Activated naive CD4-positive, alpha-beta T cell treated with anti-CD3 and anti-CD28 coated beads, Interleukin-2, amount 50 U/mL, for 16 hours (primary cell): ENCODE measurements at regions not wholly inside any gene's neighbourhood (a gene's known extent, or its start where the extent isn't known, plus 50 kb on each side); places are given as distances from the start of the nearest gene placed in this dataset.

Source experiments
- DNase-seq: peaks from one replicate; pipeline ENCODE4 v3.0.0-alpha.2; 2020

DNA sequence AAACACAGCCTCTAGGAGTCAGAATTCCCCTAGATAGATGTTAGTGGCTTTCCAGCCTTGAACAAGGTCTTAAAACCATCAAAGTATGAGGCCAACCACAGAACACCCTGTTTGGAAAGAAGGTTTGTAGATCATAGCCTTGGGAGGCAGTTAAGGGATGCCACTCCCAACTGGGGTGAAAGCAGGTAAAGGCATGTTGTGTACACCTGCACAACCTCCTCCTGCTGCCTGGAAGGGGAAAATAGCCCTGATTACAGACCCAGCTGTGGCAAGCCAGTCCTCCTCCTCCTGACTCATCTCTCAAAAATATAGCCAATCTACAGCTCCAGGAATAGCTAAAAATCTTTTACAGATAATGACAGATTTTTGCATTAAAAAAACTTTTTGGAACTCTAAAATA, 108.1 kb downstream of the RBM43 start:
- DNase-seq: no peak

- DNase-seq: no peak
Measured at GRCh38 chr2:151150331-151151320, 111.0 kb downstream of the RBM43 start.

DNA sequence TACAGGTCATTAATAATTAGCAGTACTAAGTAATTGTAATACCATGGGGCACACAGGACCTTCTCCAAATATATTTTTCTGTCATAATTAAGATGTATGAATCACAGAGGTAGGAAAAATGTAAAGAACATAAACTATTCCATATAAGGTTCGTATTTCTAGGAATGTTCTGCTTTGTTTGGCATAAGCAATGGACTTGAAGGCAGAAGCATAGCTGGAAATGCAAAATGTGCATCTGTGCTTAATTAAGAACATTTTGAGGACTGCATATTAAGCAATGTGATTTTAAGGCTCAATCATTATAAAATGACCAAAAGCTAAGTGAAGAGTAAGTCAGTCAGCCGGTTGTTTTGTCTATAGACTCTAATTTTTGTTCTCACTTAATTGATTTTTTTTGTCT, 123.2 kb downstream of the RBM43 start:
- no peak for DNase-seq

DNA sequence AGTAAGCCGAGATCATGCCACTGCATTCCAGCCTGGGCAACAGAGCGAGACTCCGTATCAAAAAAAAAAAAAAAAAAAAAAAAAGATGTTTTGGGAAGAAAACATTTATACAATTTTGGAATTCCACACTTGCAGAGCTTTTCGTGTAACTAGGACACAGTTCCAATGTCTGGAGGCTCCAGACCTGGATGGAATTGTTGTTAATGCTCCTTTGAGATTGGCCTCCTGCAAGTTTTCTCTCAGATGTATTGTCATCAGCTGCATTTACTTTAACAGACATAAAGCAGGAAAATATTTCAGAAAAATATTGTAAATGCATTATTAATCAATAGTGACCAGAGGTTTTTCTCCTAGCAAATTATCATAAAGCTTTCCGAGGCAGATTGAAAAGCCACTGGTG, 124.1 kb downstream of the RBM43 start:
- no peak for DNase-seq

DNA sequence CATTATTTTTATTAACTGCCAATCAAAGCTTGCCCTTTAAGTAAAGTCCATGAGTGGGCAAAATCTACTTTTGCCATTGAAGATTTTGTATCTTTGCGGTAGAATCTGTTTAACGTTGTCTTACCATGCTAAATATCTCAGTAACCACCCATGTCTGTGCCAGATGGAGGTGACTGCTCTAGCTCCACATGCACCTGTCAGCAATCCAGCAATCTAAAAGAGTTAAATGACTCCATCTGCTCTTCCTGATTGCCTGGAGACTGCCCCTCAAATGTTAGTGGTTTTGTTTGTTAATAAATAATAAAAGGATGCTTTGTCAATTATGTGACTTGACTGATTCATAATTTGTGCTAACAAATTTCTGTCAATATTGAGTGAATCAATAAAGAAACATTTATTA, 141.7 kb downstream of the RBM43 start:
- DNase-seq: no peak

DNA sequence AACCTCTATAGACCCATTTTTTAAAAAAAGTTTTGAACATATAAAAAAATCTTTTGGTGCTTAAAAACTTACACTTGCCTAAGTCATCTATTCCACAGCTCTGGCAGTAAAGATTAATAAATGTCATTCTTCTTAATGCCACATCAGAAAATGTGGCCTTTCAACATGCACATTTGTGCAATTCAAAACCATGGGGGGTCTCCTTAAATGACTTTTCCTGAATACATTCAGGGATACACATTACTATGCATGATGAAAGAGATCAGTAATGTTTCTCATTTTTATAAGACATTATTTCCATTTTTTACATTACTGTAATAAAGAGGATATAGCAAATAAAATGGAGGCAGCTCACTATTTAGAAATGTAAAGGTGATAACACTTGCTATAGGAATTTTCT, 142.3 kb downstream of the RBM43 start:
- DNase-seq: no peak

- DNase-seq: no peak
Measured at GRCh38 chr2:151118269-151118668, 143.4 kb downstream of the RBM43 start.

- no peak for DNase-seq
Measured at GRCh38 chr2:151114874-151115273, 146.8 kb downstream of the RBM43 start.

DNA sequence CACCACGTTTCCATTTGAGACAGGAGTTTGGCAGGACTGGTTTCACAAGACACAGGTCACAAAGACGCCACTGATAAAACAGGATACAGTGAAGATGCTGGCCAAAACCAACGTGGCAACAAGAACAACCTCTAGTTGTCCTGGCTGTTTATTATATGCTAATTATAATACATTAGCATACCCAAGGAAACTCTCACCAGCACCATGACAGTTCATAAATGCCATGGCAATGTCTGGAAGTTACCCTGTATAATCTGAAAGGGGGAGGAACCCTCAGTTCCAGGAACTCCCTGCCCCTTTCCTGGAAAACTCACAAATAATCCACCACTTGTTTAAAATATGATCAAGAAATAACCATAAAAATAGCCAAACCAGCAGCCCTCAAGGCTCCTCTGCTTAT, 148.3 kb downstream of the RBM43 start:
- no peak for DNase-seq

- no peak for DNase-seq
Measured at GRCh38 chr2:151111599-151112278, 149.9 kb downstream of the RBM43 start.

GRCh38 chr2:151106805-151107506, 154.7 kb downstream of the RBM43 start:
- no peak for DNase-seq

- DNase-seq: no peak
Measured at GRCh38 chr2:151103551-151103950, 158.1 kb downstream of the RBM43 start.

DNA sequence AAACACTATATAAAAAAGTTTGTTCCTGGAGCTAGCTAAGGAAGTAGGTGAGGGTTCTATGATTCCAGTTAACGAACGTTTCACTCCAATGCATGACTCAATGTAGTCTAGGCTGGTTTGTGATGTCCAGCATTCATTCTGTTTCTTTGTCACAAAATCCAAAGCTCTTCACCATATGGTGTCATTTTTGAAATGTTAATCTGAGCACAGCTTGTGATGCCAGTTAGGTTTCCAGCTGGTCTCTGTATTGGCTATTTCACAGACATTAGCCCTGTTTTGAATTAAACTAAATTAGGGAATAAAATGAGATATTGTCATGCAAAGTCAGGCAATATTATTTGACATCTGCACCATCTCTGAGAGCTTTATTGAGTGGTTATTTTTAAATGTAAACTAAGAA, 159.4 kb downstream of the RBM43 start:
- no peak for DNase-seq

DNA sequence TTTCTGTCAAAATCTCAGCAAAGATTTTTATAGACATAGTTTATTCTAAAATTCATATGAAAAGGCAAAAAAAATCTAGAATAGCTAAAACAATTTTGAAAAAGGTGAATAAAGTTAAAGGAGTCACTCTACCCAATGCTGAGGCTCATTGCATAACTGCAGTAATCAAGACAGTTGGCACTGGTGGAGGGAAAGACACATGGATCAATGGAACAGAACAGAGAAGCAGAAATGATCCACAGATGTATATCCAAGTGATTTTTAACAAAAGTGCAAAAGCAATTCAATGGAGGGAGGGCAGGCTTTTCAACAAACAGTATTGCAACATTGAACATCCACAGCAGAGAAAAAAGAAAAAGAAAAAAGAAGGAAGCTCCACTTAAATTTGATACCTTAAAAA, 162.8 kb downstream of the RBM43 start:
- DNase-seq: no peak

GRCh38 chr2:151097895-151098294, 163.8 kb downstream of the RBM43 start:
- DNase-seq: no peak

- no peak for DNase-seq
Measured at GRCh38 chr2:151097128-151097527, 164.5 kb downstream of the RBM43 start.

DNA sequence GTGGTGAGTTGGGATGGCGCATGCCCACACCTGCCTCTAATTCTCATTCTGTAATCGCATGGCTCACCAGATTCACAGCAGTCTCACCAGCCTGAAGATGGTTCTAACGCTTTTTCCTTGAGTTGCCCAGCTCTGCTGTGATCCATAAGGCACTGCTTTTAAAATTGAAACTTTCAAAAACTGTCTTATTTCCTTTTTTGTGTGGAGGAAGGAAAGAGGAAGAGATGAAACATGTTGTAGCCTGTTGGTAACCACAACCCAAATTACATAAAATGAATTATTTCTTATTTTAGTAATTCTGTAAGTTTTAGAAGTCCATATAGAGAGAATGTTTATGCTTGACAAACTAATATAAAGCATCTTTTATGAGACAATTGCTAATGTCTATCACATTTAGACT, 165.4 kb downstream of the RBM43 start:
- DNase-seq: no peak

GRCh38 chr2:151095463-151095862, 166.2 kb downstream of the RBM43 start:
- no peak for DNase-seq

DNA sequence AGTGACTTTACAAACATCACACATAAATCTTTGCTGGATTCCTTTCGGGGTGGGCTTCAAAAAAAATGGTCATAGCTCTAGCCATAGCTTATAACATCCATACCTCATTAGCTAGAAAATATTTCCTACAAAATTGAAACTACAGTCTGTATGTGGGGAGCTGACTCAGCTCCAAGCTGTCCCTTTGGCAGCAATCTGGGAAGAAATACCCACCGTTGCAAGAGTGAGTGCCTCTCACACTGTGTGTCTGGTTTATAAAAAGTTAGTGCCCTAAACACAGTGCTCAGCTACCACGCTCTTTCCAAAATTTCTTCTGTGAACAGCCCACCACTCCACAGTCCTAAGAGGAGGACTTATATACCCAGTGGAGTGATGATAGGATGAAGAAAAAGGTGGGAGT, 170.1 kb downstream of the RBM43 start:
- DNase-seq: no peak

DNA sequence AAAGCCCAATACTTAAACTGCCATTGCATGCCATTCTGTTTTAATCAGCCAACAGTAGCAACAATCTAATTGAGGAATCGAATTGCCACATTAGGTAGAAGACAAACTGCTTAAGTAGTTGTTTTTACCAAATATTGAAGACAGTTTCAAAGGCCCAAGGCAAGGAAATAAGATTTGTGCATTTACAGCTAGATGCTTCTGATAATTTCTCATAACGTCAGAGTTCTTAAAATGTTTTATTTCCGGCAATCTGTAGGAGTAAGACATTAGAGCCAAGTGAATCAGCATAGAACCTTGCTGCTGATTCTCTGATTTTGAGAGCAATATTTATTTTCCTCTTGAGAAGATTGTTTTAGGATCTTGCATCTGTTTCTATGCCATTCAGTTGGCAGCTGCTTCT, 174.3 kb downstream of the RBM43 start:
- no peak for DNase-seq

DNA sequence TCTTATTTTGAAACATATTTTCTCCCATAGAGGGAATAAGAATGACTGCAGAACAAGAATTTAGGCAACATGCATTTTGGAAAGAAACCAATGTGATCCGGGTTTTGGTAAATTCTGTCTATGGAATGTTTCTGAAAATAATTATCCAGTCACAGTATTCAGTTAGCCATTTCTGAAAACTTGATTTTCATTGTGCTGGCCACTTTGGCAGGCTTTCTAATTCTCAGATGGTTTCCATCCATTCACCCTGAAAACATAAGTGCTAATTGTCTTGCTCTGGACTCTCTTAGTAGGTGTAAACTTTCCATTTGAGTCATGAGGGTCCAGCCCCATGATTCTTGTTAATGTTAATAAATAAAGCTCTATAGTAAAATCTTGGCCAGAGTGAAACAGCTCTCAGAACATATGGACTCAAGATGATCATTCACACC, 176.5 kb downstream of the RBM43 start:
- DNase-seq: no peak

- no peak for DNase-seq
Measured at GRCh38 chr2:151083856-151084795, 177.5 kb downstream of the RBM43 start.
